HG02981 (cell line): ENCODE measurements at regions not wholly inside any gene's neighbourhood (a gene's known extent, or its start where the extent isn't known, plus 50 kb on each side); places are given as distances from the start of the nearest gene placed in this dataset.

ENCODE experiments used
- ATAC-seq: cut with Tn5 transposase; IDR thresholded peaks from one replicate; pipeline ENCODE4 v1.9.1; 2021; ENCODE audit warnings: mild to moderate bottlenecking, moderate library complexity; ENCODE audit not compliant: unreplicated experiment

- ATAC-seq: no peak
Measured at GRCh38 chr20:4095639-4096038, 53.0 kb upstream of the SMOX start.

GRCh38 chr20:4091490-4092479, 56.8 kb upstream of the SMOX start:
- ATAC-seq: no peak

GRCh38 chr20:4090756-4091489, 57.7 kb upstream of the SMOX start:
- ATAC-seq: no peak

GRCh38 chr20:4089756-4090487, 58.7 kb upstream of the SMOX start:
- no peak for ATAC-seq

- no peak for ATAC-seq
Measured at GRCh38 chr20:4088766-4089165, 59.9 kb upstream of the SMOX start.

- no peak for ATAC-seq
Measured at GRCh38 chr20:4087923-4088322, 60.7 kb upstream of the SMOX start.

- ATAC-seq: no peak
Measured at GRCh38 chr20:4086771-4087687, 61.6 kb upstream of the SMOX start.

GRCh38 chr20:4084721-4085120, 63.9 kb upstream of the SMOX start:
- no peak for ATAC-seq

GRCh38 chr20:4084096-4084495, 64.5 kb upstream of the SMOX start:
- no peak for ATAC-seq

- no peak for ATAC-seq
Measured at GRCh38 chr20:4083098-4083865, 65.3 kb upstream of the SMOX start.

- peak; percentile 57 for ATAC-seq
Measured at GRCh38 chr20:4082406-4083097, 66.1 kb upstream of the SMOX start.

- ATAC-seq: no peak
Measured at GRCh38 chr20:4081421-4081820, 66.1 kb upstream of the RNF24 start.

GRCh38 chr20:4076671-4077070, 61.3 kb upstream of the RNF24 start:
- ATAC-seq: no peak

- ATAC-seq: no peak
Measured at GRCh38 chr20:4076033-4076432, 60.7 kb upstream of the RNF24 start.

- no peak for ATAC-seq
Measured at GRCh38 chr20:4074877-4075455, 59.6 kb upstream of the RNF24 start.

- no peak for ATAC-seq
Measured at GRCh38 chr20:4073852-4074741, 58.7 kb upstream of the RNF24 start.

- ATAC-seq: no peak
Measured at GRCh38 chr20:4071178-4071693, 55.9 kb upstream of the RNF24 start.
